ENCODE measurements at regions not wholly inside any gene's neighbourhood (a gene's known extent, or its start where the extent isn't known, plus 50 kb on each side); places are given as distances from the start of the nearest gene placed in this dataset.

- DNase-seq: no peak
- Mint-ChIP-seq H3K4me3 (no peak overlapping the region), H3K27ac (no peak overlapping the region), H3K4me1 (no peaks in the 10 kb centered on the region), H3K36me3 (no peaks in the 10 kb centered on the region), H3K9me3 (peaks cover 2% of the 10 kb centered on the region), H3K27me3 (peaks cover 11% of the 10 kb centered on the region)
Measured at GRCh38 chr1:14027099-14027498, 327.1 kb downstream of the PRDM2 start.

GRCh38 chr1:14031461-14031860 lies 331.5 kb downstream of the PRDM2 start:
- Mint-ChIP-seq H3K27me3 (peaks cover 6% of the 10 kb centered on the region), H3K36me3 (no peaks in the 10 kb centered on the region), H3K27ac (no peak overlapping the region), H3K4me3 (no peak overlapping the region), H3K9me3 (peaks cover 2% of the 10 kb centered on the region), H3K4me1 (no peaks in the 10 kb centered on the region)
- DNase-seq: no peak

- H3K4me3 Mint-ChIP-seq: no peak overlapping the region
- H3K27me3 Mint-ChIP-seq: peaks cover 6% of the 10 kb centered on the region
- H3K36me3 Mint-ChIP-seq: no peaks in the 10 kb centered on the region
- H3K27ac Mint-ChIP-seq: no peak overlapping the region
- no peak for DNase-seq
- H3K4me1 Mint-ChIP-seq: no peaks in the 10 kb centered on the region
- no peaks in the 10 kb centered on the region for H3K9me3 Mint-ChIP-seq
Measured at GRCh38 chr1:14034506-14034905, 334.5 kb downstream of the PRDM2 start.

- Mint-ChIP-seq H3K27ac (no peak overlapping the region), H3K36me3 (no peaks in the 10 kb centered on the region), H3K9me3 (peaks cover 14% of the 10 kb centered on the region), H3K4me1 (peaks cover 2% of the 10 kb centered on the region), H3K27me3 (no peaks in the 10 kb centered on the region), H3K4me3 (no peak overlapping the region)
- no peak for DNase-seq
Measured at GRCh38 chr1:14037101-14037847, 337.3 kb downstream of the PRDM2 start.

- no peaks in the 10 kb centered on the region for H3K36me3 Mint-ChIP-seq
- DNase-seq: no peak
- H3K27ac Mint-ChIP-seq: no peak overlapping the region
- no peak overlapping the region for H3K4me3 Mint-ChIP-seq
- H3K4me1 Mint-ChIP-seq: peaks cover 2% of the 10 kb centered on the region
- H3K9me3 Mint-ChIP-seq: peaks cover 22% of the 10 kb centered on the region
- H3K27me3 Mint-ChIP-seq: peaks cover 2% of the 10 kb centered on the region
Measured at GRCh38 chr1:14039582-14040430, 339.8 kb downstream of the PRDM2 start.

- H3K9me3 Mint-ChIP-seq: peaks cover 5% of the 10 kb centered on the region
- no peak for DNase-seq
- no peak overlapping the region for H3K4me3 Mint-ChIP-seq
- H3K4me1 Mint-ChIP-seq: no peaks in the 10 kb centered on the region
- H3K27me3 Mint-ChIP-seq: peaks cover 16% of the 10 kb centered on the region
- H3K36me3 Mint-ChIP-seq: no peaks in the 10 kb centered on the region
- no peak overlapping the region for H3K27ac Mint-ChIP-seq
Measured at GRCh38 chr1:14049965-14050364, 350.0 kb downstream of the PRDM2 start.

GRCh38 chr1:14055442-14056223 lies 355.6 kb downstream of the PRDM2 start:
- Mint-ChIP-seq H3K4me1 (no peaks in the 10 kb centered on the region), H3K27ac (no peak overlapping the region), H3K27me3 (peaks cover 14% of the 10 kb centered on the region), H3K36me3 (no peaks in the 10 kb centered on the region), H3K9me3 (peaks cover 5% of the 10 kb centered on the region), H3K4me3 (no peak overlapping the region)
- no peak for DNase-seq

GRCh38 chr1:14057640-14058039 lies 357.7 kb downstream of the PRDM2 start:
- Mint-ChIP-seq H3K27me3 (peaks cover 15% of the 10 kb centered on the region), H3K27ac (no peak overlapping the region)
- DNase-seq: no peak

GRCh38 chr1:14061204-14061603 lies 361.2 kb downstream of the PRDM2 start:
- H3K4me3 Mint-ChIP-seq: no peak overlapping the region
- H3K27ac Mint-ChIP-seq: no peak overlapping the region
- no peaks in the 10 kb centered on the region for H3K4me1 Mint-ChIP-seq
- no peak for DNase-seq
- peaks cover 5% of the 10 kb centered on the region for H3K9me3 Mint-ChIP-seq
- H3K36me3 Mint-ChIP-seq: no peaks in the 10 kb centered on the region
- peaks cover 14% of the 10 kb centered on the region for H3K27me3 Mint-ChIP-seq

More at GRCh38 chr1:14057640-14058039, 357.7 kb downstream of the PRDM2 start:
- Mint-ChIP-seq H3K9me3 (peaks cover 5% of the 10 kb centered on the region), H3K4me3 (no peak overlapping the region), H3K4me1 (no peaks in the 10 kb centered on the region), H3K36me3 (no peaks in the 10 kb centered on the region)

- Mint-ChIP-seq H3K27ac (no peak overlapping the region), H3K27me3 (peaks cover 16% of the 10 kb centered on the region), H3K4me1 (no peaks in the 10 kb centered on the region), H3K4me3 (no peak overlapping the region), H3K36me3 (no peaks in the 10 kb centered on the region), H3K9me3 (peaks cover 5% of the 10 kb centered on the region)
- DNase-seq: no peak
Measured at GRCh38 chr1:14061722-14062121, 361.7 kb downstream of the PRDM2 start.

GRCh38 chr1:14062669-14063068 lies 362.7 kb downstream of the PRDM2 start:
- Mint-ChIP-seq H3K4me1 (no peaks in the 10 kb centered on the region), H3K27me3 (peaks cover 18% of the 10 kb centered on the region), H3K27ac (no peak overlapping the region), H3K4me3 (no peak overlapping the region), H3K36me3 (no peaks in the 10 kb centered on the region), H3K9me3 (peaks cover 5% of the 10 kb centered on the region)
- no peak for DNase-seq

- Mint-ChIP-seq H3K9me3 (no peaks in the 10 kb centered on the region), H3K4me3 (no peak overlapping the region), H3K4me1 (no peaks in the 10 kb centered on the region), H3K27me3 (peaks cover 13% of the 10 kb centered on the region), H3K36me3 (no peaks in the 10 kb centered on the region), H3K27ac (no peak overlapping the region)
- DNase-seq: no peak
Measured at GRCh38 chr1:14064649-14065442, 364.9 kb downstream of the PRDM2 start.

- no peaks in the 10 kb centered on the region for H3K4me1 Mint-ChIP-seq
- peaks cover 13% of the 10 kb centered on the region for H3K27me3 Mint-ChIP-seq
- H3K36me3 Mint-ChIP-seq: no peaks in the 10 kb centered on the region
- no peaks in the 10 kb centered on the region for H3K9me3 Mint-ChIP-seq
- no peak for DNase-seq
- no peak overlapping the region for H3K27ac Mint-ChIP-seq
- H3K4me3 Mint-ChIP-seq: no peak overlapping the region
Measured at GRCh38 chr1:14065486-14065885, 365.5 kb downstream of the PRDM2 start.

- DNase-seq: no peak
- Mint-ChIP-seq H3K9me3 (no peaks in the 10 kb centered on the region), H3K4me3 (no peak overlapping the region), H3K27ac (no peak overlapping the region), H3K36me3 (no peaks in the 10 kb centered on the region), H3K4me1 (no peaks in the 10 kb centered on the region), H3K27me3 (peaks cover 9% of the 10 kb centered on the region)
Measured at GRCh38 chr1:14067036-14067435, 367.0 kb downstream of the PRDM2 start.

Measured in activated naive CD8-positive, alpha-beta T cell treated with anti-CD3 and anti-CD28 coated beads for 36 hours (primary cell).